Right lobe of liver (tissue), 4 donors: ENCODE measurements at regions not wholly inside any gene's neighbourhood (a gene's known extent, or its start where the extent isn't known, plus 50 kb on each side); places are given as distances from the start of the nearest gene placed in this dataset.

Experiments
- CTCF ChIP-seq, 4 donors: fragments of 200-600 bp in 3 of 4; fragments of 450-650 bp in 1 of 4; IDR thresholded peaks; one replicate each; pipeline versions ENCODE4 v1.5.1 to v1.8.0; 2016 to 2022; ENCODE audit warnings: antibody characterized with exemption in 4 of 4, mild to moderate bottlenecking in 2 of 4
- POLR2A ChIP-seq: fragments of 450-650 bp; IDR thresholded peaks from one replicate; pipeline ENCODE4 v1.6.1; 2017; ENCODE audit warnings: antibody characterized with exemption, mild to moderate bottlenecking
- donor health status: DM: no; HTN: no; CAD: no.
- donor health status: DM: no; HTN: no; CAD: no.
- donor health status: DM: no; HTN: yes; CAD: no.

- no peak for TF ChIP-seq CTCF (IDR thresholded peaks at IDR 0.05)
- no peak for TF ChIP-seq POLR2A
Observed at GRCh38 chr2:103155308-103155707, 393.5 kb downstream of the TMEM182 start.
